PC-3 (cell line): ENCODE measurements at regions not wholly inside any gene's neighbourhood (a gene's known extent, or its start where the extent isn't known, plus 50 kb on each side); places are given as distances from the start of the nearest gene placed in this dataset.
A peak's percentile ranks its signal among the peaks of the same experiment; 100 is the strongest.

Experiments used
- ATAC-seq: fragments of 200-7000 bp; cut with Tn5 transposase; 2 replicates; pipeline ENCODE4 v1.9.1; 2020; ENCODE audit warnings: mild to moderate bottlenecking, moderate library complexity
- BruUV-seq: library from RNA; stranded (reverse); fragments of 400-500 nt; replicated peaks from 2 replicates; lab custom pipeline; 2021; lab: Mats Ljungman, UMichigan
- CTCF ChIA-PET: fragments of 300-600 bp; sonication (Branson Sonifier 250); formaldehyde crosslinking; loops from one replicate; lab custom pipeline; 2022; ENCODE audit warnings: antibody characterized with exemption; lab: Charles Lee
- POLR2A ChIA-PET: fragments of 300-600 bp; sonication (Branson Sonifier 250); formaldehyde crosslinking; loops from one replicate; lab custom pipeline; 2022; ENCODE audit warnings: antibody characterized with exemption; ENCODE audit not compliant: unreplicated experiment; lab: Charles Lee
- DNase-seq: peaks from one replicate; pipeline ENCODE4 v3.0.0-alpha.2; 2015
- H2AFZ ChIP-seq: fragments of 300-600 bp; sonication (generic); 2 replicates; pipeline ENCODE4 v1.6.0; 2016; ENCODE audit warnings: antibody characterized with exemption, low read length
- H3F3A ChIP-seq: fragments of 300-600 bp; sonication (generic); one replicate; pipeline ENCODE4 v1.6.0; 2017; ENCODE audit warnings: antibody characterized with exemption, low read length, control low read depth, mild to moderate bottlenecking; ENCODE audit not compliant: unreplicated experiment
- H3K27ac ChIP-seq: fragments of 300-600 bp; sonication (generic); 2 replicates; pipeline ENCODE4 v1.5.1; 2016; ENCODE audit warnings: mild to moderate bottlenecking, low read length
- H3K27me3 ChIP-seq: fragments of 300-600 bp; sonication (generic); 2 replicates; pipeline ENCODE4 v1.6.1; 2016; ENCODE audit warnings: low read length, mixed read lengths
- H3K36me3 ChIP-seq: fragments of 300-600 bp; sonication (generic); 2 replicates; pipeline ENCODE4 v1.6.1; 2016; ENCODE audit warnings: low read depth, mixed run types, low read length, mixed read lengths
- H3K4me1 ChIP-seq: fragments of 300-600 bp; sonication (generic); 2 replicates; pipeline ENCODE4 v1.5.1; 2016; ENCODE audit warnings: low read length; ENCODE audit not compliant: insufficient read depth
- H3K4me2 ChIP-seq: fragments of 300-600 bp; sonication (generic); 2 replicates; pipeline ENCODE4 v1.6.0; 2016; ENCODE audit warnings: low read length
- H3K4me3 ChIP-seq: fragments of 300-600 bp; sonication (generic); 2 replicates; pipeline ENCODE4 v1.5.1; 2016; ENCODE audit warnings: mild to moderate bottlenecking, low read length, mixed read lengths
- H3K79me2 ChIP-seq: fragments of 300-600 bp; sonication (generic); 2 replicates; pipeline ENCODE4 v1.6.1; 2017; ENCODE audit warnings: low read length, mixed read lengths
- H3K9ac ChIP-seq: fragments of 300-600 bp; sonication (generic); 2 replicates; pipeline ENCODE4 v1.6.0; 2016; ENCODE audit warnings: mild to moderate bottlenecking, low read length
- H3K9me2 ChIP-seq: fragments of 300-600 bp; sonication (generic); replicated peaks from 2 replicates; pipeline ENCODE4 v1.6.1; 2016; ENCODE audit warnings: mixed run types, low read length, mixed read lengths
- H3K9me3 ChIP-seq: fragments of 300-600 bp; sonication (generic); 2 replicates; pipeline ENCODE4 v1.6.1; 2016; ENCODE audit warnings: low read length, mixed read lengths
- H4K20me1 ChIP-seq: fragments of 300-600 bp; sonication (generic); 2 replicates; pipeline ENCODE4 v1.6.1; 2016; ENCODE audit warnings: low read length, mixed read lengths
- EZH2 ChIP-seq: fragments of 300-600 bp; sonication (generic); IDR thresholded peaks from one replicate; pipeline ENCODE4 v1.6.1; 2017; ENCODE audit warnings: antibody characterized with exemption, mild to moderate bottlenecking, low read length; ENCODE audit not compliant: unreplicated experiment
- EZH2phosphoT487 ChIP-seq: fragments of 300-600 bp; sonication (generic); IDR thresholded peaks from 2 replicates; pipeline ENCODE4 v1.6.1; 2018; ENCODE audit warnings: mild to moderate bottlenecking, antibody characterized with exemption, low read length, borderline replicate concordance
- intact Hi-C: fragments of 100-400 bp; cut with micrococcal nuclease; formaldehyde crosslinking; loops from 2 replicates; pipeline ENCODE4 v1.9.0; 2023
- TF ChIP-seq, protein P1 (sequence below): fragments of 300-600 bp; sonication (generic); conservative IDR thresholded peaks from 2 replicates; pipeline ENCODE4 v1.5.1; 2017; ENCODE audit warnings: antibody characterized with exemption, low read depth, mild to moderate bottlenecking, low read length

DNA sequence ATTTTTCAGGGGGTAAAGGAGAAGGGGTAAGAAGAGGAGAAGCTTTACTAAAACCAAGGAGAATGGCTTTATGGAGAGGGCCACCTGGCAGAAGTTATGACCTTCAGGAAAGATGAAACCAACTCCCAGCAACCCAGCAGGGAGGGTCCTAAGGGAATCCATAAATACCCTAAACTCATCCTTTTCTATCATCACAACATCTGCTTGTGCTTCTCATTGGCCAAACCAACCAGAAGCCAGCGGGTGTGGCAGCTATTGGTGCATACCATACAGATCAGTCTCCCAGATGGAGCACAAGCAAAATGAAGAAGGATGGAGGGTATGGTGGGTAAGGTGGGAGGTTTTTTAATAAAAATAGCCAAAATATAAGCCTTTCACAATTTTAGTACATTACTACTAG, 58.5 kb upstream of the ARSJ start:
- Histone ChIP-seq H3K27me3 (no peaks in the 10 kb centered on the region), H3K4me1 (peaks cover 17% of the 10 kb centered on the region; the same call in 1 of the 2 replicates), H4K20me1 (no peaks in the 10 kb centered on the region), H3K9ac (no peak overlapping the region), H2AFZ (no peak overlapping the region), H3K36me3 (no peaks in the 10 kb centered on the region), H3K4me3 (no peak overlapping the region), H3K9me2 (no peaks in the 10 kb centered on the region), H3K4me2 (no peak overlapping the region), H3K9me3 (no peaks in the 10 kb centered on the region), H3K27ac (no peak overlapping the region), H3K79me2 (no peaks in the 10 kb centered on the region), H3F3A (no peaks in the 10 kb centered on the region)
- no peak for DNase-seq
- ChIA-PET CTCF (no interaction called here), POLR2A (no interaction called here)
- ATAC-seq: no peak
- intact Hi-C loops: no loop called here
- TF ChIP-seq, protein P1, sequence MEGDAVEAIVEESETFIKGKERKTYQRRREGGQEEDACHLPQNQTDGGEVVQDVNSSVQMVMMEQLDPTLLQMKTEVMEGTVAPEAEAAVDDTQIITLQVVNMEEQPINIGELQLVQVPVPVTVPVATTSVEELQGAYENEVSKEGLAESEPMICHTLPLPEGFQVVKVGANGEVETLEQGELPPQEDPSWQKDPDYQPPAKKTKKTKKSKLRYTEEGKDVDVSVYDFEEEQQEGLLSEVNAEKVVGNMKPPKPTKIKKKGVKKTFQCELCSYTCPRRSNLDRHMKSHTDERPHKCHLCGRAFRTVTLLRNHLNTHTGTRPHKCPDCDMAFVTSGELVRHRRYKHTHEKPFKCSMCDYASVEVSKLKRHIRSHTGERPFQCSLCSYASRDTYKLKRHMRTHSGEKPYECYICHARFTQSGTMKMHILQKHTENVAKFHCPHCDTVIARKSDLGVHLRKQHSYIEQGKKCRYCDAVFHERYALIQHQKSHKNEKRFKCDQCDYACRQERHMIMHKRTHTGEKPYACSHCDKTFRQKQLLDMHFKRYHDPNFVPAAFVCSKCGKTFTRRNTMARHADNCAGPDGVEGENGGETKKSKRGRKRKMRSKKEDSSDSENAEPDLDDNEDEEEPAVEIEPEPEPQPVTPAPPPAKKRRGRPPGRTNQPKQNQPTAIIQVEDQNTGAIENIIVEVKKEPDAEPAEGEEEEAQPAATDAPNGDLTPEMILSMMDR: no peak
- no peak for TF ChIP-seq EZH2phosphoT487
- no peak for TF ChIP-seq EZH2
- BruUV-seq: no TSS peak

DNA sequence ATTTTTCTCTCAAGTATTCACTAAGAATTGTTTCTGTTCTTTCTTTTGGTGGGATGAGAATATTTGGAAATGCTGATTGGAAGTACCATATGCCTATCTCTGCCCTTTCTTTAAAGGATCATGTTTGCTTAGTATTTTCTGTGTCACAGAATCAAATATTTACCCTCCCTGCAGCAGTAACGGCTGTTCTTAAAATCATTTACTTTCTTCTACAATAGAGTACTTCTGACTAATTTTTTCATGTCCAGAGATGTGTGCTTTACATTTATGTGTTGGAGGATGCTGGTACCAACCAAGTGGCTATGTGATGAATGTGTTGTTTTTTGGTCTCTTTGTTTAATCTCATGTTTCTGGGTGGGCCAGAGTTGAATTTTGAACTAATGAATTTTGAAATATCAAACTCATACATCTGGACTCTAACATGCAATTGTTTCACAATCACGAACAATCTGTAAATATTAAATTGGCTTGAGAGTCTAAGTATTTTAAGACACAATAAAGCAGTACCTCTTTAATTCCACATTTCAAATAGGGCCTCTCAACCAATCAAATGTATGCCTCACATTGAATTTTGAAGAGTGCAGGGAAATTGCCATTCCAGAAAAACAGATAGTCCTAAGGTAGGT, 59.4 kb upstream of the ARSJ start:
- POLR2A ChIA-PET: no interaction called here
- Histone ChIP-seq H3K27ac (peak overlapping the region; percentile 22), H3K79me2 (no peaks in the 10 kb centered on the region), H3K4me3 (no peak overlapping the region), H3F3A (no peaks in the 10 kb centered on the region), H3K27me3 (no peaks in the 10 kb centered on the region), H3K36me3 (no peaks in the 10 kb centered on the region), H3K4me2 (no peak overlapping the region), H3K9ac (no peak overlapping the region), H3K4me1 (peaks cover 17% of the 10 kb centered on the region; the same call in 1 of the 2 replicates), H4K20me1 (no peaks in the 10 kb centered on the region), H2AFZ (no peak overlapping the region), H3K9me2 (no peaks in the 10 kb centered on the region), H3K9me3 (no peaks in the 10 kb centered on the region)
- DNase-seq (peak; percentile 33), ATAC-seq (peak; percentile 83)
- CTCF ChIA-PET: no interaction called here
- TF ChIP-seq EZH2 (no peak), EZH2phosphoT487 (no peak)
- TF ChIP-seq, protein P1: no peak
- intact Hi-C loops: no loop called here
- BruUV-seq: no TSS peak

DNA sequence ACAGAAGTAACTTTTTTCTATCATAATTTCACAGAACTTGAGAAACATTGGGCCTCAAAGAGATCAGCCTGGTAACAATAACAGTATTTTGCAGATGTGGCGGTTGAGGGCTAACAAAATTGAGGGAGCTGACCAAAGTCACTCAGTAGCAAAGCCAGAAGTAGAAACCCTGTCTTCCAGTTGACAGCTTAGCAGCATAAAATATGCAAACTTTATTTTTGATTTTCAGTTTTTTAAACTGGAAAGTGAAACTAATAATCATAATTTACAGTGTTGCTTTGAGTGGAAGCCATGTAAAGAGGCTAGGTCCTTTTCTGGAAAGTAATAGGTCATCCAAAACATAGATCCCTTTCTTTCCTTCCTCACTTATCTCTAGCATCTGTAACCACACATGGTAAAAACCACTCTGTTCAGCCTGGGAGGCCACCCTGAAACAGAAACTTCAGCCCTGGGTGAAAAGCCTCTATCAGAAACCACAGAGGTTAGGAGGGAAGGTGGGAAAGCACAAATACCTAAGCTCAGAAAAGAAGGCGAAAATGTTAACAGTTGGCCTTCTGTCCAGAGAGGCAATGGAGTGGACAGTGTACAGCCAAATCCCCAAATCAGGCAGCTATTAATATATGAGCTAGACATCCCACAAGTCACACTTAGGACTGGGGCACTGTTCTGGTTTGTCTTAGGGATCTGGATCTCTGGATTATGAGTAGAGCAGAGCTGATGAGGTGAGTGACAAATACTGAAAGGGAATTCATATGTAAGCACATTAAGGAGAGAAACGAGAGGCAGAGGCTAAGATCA, 61.1 kb upstream of the ARSJ start:
- ATAC-seq: no peak
- H3F3A ChIP-seq: no peaks in the 10 kb centered on the region
- H3K36me3 ChIP-seq: no peaks in the 10 kb centered on the region
- no peak overlapping the region for H3K9ac ChIP-seq
- H3K4me1 ChIP-seq: peaks cover 17% of the 10 kb centered on the region; the same call in 1 of the 2 replicates
- H3K27me3 ChIP-seq: no peaks in the 10 kb centered on the region
- peak overlapping the region; percentile 25; the same call in 1 of the 2 replicates for H3K27ac ChIP-seq
- peak; percentile 29 for DNase-seq
- no peaks in the 10 kb centered on the region for H3K79me2 ChIP-seq
- peak overlapping the region; percentile 25; the same call in 1 of the 2 replicates for H3K4me2 ChIP-seq
- no peak for TF ChIP-seq EZH2phosphoT487
- TF ChIP-seq EZH2: no peak
- TF ChIP-seq, protein P1: no peak
- no peaks in the 10 kb centered on the region for H4K20me1 ChIP-seq
- ChIA-PET POLR2A (no interaction called here), CTCF (no interaction called here)
- no TSS peak for BruUV-seq
- intact Hi-C loops: no loop called here
- no peaks in the 10 kb centered on the region for H3K9me3 ChIP-seq
- H2AFZ ChIP-seq: no peak overlapping the region
- H3K9me2 ChIP-seq: no peaks in the 10 kb centered on the region
- no peak overlapping the region for H3K4me3 ChIP-seq
